Vagina (tissue), 2 donors: ENCODE measurements at regions not wholly inside any gene's neighbourhood (a gene's known extent, or its start where the extent isn't known, plus 50 kb on each side); places are given as distances from the start of the nearest gene placed in this dataset.

Experiments
- POLR2A ChIP-seq, 2 donors: fragments of 450-650 bp; IDR thresholded peaks; one replicate each; pipeline ENCODE4 v1.6.1; 2017; ENCODE audit warnings: antibody characterized with exemption in 2 of 2, mild to moderate bottlenecking in 2 of 2, moderate library complexity in 2 of 2
- POLR2AphosphoS5 ChIP-seq, 2 donors: sonication (generic); formaldehyde crosslinking; IDR thresholded peaks; one replicate each; pipeline ENCODE4 v1.9.0; 2017; ENCODE audit warnings: antibody characterized with exemption in 2 of 2, mild to moderate bottlenecking in 2 of 2, low read depth in 1 of 2; ENCODE audit not compliant: insufficient read depth in 1 of 2
- TF ChIP-seq, protein P1 (sequence below), 3 experiments: fragments of 450-650 bp in 2 of 3; fragments of 200-600 bp in 1 of 3; sonication (generic) in 1 of 3; IDR thresholded peaks; one replicate each; pipeline ENCODE4 v1.5.1; 2017 to 2019; ENCODE audit warnings: antibody characterized with exemption in 3 of 3, mild to moderate bottlenecking in 2 of 3, moderate library complexity in 2 of 3

DNA sequence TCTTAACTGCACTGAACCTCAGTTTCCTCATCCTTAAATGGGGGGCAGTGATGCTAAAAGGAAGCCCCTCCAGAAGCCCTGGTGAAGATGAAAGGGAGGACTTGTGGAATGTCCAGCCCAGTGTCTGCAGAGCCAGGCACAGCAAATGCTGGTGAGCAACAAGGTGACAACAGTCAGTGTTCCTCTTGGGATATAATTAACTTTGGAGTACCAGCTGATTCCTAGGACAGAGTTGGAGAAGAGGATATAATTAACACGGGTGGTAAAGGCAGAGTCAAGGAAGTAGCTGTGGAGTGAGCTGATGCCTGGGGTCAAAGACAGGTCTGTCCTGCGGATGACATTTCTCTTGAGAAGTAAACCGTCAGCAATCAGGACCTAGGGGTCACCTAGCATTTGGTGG, 60.7 kb upstream of the MRPS6 start:
- TF ChIP-seq, protein P1, sequence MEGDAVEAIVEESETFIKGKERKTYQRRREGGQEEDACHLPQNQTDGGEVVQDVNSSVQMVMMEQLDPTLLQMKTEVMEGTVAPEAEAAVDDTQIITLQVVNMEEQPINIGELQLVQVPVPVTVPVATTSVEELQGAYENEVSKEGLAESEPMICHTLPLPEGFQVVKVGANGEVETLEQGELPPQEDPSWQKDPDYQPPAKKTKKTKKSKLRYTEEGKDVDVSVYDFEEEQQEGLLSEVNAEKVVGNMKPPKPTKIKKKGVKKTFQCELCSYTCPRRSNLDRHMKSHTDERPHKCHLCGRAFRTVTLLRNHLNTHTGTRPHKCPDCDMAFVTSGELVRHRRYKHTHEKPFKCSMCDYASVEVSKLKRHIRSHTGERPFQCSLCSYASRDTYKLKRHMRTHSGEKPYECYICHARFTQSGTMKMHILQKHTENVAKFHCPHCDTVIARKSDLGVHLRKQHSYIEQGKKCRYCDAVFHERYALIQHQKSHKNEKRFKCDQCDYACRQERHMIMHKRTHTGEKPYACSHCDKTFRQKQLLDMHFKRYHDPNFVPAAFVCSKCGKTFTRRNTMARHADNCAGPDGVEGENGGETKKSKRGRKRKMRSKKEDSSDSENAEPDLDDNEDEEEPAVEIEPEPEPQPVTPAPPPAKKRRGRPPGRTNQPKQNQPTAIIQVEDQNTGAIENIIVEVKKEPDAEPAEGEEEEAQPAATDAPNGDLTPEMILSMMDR (IDR thresholded peaks at IDR 0.05): no peak
- TF ChIP-seq POLR2A (IDR thresholded peaks at IDR 0.05) (no peak), POLR2AphosphoS5 (IDR thresholded peaks at IDR 0.05; ENCODE audit: insufficient read depth in 1 of 2, low read depth in 1 of 2) (no peak)
